GM18873 (cell line): ENCODE measurements at regions not wholly inside any gene's neighbourhood (a gene's known extent, or its start where the extent isn't known, plus 50 kb on each side); places are given as distances from the start of the nearest gene placed in this dataset.

ENCODE experiments used
- ATAC-seq: cut with Tn5 transposase; IDR thresholded peaks from one replicate; pipeline ENCODE4 v1.9.1; 2021; ENCODE audit warnings: mild to moderate bottlenecking, moderate library complexity, moderate number of reproducible peaks; ENCODE audit not compliant: unreplicated experiment, low FRiP score

DNA sequence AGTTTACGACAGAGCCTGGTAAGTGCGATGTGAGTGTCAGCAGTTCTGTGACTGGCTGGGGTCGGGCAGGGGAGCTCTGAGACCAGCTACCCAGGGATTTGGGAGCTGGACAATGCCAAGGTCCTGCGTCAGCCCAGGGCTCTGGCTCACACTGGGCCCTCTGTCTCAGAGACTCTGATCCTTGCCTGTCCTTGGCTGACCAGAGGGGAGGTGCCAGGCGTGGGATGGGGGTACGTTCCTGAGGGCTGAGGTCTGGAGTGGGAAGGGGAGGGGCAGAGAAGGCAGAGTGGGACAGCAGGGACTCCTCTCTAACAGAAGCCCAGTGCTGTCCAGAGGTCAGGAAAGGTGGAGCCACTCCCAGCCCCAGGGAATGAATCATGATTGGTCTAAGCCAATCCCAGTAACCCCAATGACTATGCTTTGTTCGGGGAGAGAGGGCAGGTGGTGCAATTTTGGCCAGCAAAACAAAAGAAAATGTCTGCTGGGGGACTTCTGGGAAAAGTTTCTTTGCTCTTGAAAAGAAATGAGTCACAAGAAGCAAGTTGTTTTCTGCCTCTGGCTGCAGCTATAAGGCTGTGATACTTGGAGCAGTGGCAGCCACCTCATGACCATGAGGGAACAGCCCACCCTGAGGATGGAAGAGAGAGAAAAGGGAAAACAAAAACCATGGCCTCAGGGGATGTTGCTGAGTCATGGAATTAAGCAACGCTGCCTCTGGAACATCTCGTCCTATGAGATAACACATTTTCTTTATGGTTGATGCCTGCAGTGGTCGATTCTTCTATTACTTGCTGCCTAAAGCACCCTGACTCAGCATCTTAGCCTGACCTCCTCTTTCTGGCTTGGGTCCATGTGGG is 108.3 kb downstream of the CHST1 start:
- ATAC-seq: no peak

DNA sequence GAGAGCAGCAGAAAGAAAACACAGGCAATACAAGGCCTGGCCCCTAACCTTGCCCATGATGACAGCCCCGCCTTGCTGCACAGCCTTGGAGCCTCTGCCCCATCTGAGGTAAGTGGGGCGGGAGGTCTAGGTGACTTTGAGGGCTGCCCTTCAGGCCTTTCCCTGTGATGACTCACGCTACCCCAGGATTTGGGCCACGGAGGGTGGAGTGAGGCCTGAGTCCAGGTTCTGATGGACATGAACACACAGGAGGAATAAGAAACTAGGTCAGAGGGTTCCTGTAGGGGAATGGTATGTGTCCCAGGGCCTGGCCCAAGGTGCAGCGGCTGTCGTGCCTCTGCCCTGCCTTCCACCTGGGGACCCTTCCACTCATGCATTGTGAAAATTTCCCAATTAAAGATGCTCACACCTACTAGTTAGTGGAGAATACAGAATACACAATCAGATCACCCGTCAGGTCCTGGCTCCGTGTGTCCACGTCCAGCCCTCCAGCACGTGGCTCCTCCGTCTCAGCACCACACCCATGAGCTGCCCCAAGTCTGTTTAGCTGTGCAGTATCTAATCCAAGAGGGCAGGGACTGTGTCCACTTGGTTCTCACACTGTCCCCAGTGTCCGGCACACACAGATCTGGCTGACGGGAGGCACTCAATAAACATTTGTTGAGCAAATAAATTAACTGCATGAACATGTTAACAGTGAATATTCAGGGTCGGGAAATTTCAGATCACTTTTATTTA is 111.0 kb downstream of the CHST1 start:
- ATAC-seq: no peak

DNA sequence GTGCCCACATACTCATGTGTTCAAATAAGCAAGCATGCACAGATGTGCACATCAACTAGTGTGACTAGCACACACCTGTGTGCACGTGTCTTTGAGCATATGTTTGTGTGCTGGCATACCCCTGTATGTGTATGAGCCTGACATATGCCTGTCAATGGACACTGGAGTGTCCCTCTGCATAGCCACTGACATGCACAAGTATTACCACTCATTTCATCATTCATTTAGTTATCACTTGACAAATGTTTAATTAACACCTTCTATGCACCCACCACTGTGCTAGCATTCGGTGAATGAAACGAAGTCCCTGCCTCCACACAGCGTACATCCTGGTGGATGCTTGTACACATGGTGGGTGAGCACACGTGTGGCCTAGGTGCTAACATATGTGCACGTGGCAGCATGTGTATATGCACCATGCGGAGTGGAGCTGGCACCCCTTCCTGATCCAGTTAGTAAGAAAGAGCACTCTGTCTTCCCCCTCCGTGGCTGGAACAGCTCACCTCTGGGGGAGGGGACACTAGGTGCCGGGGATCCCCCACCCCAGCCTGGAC is 112.0 kb downstream of the CHST1 start:
- ATAC-seq: no peak

DNA sequence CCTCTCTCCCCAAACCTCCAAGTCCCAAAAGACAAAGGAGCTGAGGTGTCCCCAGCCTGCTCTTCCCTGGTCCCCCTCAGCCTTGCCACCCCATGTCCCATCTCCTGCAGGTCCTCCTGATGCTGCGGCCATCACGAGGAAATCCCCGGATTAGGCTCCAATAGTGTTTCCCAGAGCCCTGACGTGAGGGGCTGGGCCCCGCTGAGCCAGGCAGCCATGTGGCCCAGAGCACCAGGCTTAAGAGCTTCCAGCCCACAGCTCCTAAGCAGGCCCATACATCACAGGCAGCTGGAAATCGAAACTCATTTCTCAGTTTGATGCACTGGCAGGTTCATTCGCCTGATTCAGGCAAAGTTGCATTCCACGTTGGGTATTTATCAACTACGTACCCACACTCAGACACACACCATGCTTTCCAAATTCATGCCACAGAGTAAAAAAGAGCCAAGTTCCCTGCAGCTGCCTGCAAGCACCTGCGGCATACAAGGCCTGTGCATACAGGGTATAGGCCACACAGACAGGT is 114.2 kb downstream of the CHST1 start:
- no peak for ATAC-seq

DNA sequence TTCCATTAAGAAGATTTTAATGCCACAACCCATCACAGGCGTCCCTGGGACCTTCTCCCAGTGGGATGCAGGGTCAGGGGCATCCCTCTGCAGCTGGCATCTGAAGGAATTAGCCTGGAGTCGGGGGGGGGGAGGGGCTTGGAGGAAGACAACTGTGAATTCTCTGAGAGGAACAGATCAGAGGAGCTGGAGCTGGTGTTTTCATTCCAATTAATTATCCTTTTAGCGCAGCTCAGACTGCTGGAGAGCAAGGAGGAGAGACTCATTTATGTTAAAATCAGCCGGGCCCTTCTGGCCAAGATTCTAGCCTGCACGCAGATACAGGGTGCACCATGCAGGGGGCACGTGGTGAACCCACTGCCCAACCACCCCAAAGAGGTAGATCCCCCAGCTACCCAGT is 116.2 kb downstream of the CHST1 start:
- no peak for ATAC-seq

DNA sequence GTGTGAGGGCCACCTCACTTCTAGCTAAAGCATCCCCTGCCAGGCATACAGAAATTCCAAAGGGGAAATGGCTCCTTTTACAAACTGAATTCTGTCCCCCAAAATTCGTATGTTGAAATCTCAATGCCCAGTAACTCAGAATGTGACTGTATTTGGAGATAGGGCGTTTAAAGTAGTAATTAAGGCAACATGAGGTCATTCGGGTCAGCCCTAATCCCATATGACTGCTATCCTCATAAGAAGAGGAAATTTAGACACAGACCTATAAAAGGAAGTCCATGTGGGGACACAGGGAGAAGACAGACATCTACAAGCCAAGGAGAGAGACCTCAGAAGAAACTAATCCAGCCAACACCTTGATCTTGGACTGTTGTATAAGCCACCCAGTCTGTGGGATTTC is 119.1 kb downstream of the CHST1 start:
- no peak for ATAC-seq

DNA sequence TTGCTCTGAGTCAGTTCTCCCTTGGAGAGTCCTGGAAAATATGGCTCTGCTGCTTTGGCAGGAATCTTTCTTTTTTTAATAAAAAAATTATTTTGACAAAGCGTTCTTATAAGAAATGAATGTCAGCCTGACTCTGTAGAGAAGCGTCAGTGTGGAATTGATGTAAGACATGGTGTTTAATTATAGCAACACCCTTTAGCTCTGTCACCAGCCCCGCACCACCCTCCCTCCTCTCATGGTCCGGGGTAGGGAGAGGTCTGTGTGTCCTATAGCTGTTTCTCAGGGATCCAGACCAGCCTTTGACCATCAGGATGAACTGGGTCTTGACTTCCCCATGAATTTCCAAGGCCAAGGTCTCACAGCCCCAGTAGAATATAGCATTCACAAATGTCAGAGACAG is 120.6 kb downstream of the CHST1 start:
- ATAC-seq: no peak

DNA sequence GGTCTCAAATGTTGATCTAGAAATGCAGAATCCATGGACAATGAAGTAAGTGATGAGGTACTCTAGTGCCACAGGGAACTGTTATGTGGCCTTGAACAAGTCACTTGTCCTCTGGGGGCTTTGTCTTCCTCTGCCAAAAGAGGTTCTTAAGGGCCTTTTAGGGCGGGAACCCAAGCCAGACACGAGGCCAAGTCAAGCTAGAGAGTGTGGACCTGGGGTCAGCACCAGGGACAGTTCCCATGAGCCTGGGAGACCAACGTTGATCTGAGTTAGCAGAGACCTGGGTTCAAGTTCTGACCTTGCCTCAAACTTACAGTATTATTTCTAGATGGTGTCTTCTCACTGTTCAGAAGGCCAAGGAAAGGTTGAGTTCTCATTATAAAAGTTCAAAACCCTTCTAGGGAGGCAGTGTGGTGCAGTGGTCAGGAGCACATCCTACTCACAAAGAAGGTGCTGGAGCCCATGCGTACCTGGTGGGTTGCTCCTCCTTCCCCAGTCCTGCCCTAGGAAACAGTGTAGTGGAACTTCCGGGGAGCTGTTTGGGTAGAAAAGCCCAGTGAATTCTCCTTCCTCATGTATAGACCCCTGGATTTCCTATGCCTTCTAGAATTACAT is 121.5 kb downstream of the CHST1 start:
- no peak for ATAC-seq

DNA sequence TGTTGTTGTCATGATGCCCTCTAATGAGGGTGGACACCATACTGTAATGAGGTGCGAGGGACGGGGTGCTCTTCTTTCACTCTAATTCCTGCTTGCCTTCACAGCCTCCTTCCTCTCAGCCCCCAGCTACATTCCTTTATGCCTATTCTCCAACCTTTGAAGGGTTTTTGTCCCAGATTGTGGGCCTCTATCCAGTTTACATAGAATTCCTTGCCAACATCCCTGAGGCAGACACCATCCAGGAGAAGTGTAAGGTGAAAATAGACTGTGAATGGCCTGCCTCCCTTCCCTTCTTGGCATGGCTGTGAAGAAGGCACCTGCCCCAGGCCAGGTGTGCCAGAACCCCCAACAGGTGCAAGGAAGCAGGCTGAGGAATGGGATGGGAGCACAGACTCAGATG is 122.3 kb downstream of the CHST1 start:
- ATAC-seq: no peak

DNA sequence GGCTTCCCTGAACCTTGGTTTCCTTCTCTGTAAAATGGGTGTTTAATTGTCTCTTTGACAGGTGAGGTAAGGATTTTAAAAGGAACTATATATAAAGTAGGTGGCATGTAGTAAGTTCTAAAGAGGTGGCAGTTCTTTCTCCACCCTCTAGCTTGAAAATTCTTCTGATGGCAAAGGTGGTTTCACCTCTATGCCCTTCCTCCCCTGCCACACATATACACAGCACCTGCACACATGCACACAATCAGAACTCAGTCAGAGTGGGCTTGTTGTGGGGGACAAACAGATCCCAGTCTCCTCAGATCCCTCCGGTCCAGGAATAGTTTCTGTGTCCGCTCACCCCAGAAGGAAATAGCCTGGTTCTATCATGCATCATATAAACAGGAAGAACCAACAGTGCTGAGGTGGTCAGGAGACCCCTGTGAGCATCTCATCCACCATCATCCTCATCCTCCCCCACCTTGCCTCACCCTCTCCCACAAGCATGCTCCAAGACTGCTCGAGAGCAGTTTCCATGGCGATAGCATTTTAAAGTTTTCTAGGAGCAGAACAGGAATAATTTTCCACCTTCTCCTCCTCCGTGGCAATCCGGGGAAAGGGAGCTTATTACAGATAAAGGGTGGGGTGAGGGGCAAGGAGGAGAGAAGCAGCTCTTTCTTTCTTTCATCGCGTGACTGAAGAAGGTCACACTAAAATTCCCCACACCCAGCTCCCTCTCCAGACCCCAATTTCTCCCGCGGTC is 123.6 kb downstream of the CHST1 start:
- no peak for ATAC-seq

DNA sequence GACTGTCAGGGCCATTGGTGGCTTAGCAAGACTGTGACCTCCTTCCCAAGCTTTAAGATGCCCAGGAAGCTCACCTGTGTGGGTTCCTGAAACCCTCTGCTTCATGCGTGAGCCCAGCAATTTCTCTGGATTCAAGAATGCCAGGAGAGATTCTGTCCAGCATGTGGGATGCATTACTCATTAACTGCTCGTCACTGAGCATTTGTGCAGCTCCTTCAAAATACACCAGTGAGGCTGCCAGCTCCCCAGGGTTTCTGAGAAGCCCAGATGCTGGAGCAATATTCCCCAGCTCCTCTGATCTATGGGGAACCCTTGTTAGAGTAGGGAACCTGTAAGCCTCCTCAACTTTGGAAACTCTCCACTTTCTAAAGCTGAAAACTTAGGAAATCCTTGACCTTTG is 126.5 kb downstream of the CHST1 start:
- no peak for ATAC-seq

DNA sequence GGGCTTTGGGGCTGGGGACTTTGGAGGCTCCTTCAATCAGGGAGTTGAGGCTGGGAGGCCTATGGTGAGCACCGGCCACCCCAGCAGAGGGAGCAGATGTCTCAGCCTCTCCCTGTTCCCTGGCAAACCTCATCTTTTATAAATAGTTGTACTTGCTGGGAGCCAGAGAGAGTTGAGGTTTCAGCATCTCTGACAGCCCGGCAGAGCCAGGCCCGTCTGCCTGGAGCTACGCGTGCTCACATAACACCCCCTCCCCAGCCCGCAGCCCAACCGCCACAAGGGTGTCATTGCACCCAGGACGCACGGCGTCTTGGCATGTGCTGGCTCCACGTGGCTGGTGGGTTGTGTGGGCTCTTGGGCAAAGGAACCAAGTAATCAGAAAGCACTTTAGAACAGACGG is 127.1 kb downstream of the CHST1 start:
- ATAC-seq: no peak

DNA sequence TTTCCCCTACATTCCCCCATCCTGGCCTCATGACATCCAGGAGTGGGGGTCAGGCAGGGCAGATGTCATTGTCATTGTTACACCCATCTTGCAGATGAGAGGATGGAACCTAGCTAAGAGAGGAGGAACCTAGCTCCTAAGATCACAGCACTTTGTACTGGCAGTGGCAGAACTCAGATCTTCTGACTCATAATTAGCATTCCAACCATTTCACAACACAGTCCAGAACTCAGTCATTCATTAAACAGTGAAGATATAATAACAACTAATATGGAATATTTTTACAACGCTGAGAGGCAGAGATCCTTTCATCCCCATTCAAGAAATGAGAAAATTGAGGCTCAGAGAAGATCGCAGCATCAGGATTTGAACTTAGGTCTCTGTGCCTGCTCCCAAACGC is 127.8 kb downstream of the CHST1 start:
- no peak for ATAC-seq

DNA sequence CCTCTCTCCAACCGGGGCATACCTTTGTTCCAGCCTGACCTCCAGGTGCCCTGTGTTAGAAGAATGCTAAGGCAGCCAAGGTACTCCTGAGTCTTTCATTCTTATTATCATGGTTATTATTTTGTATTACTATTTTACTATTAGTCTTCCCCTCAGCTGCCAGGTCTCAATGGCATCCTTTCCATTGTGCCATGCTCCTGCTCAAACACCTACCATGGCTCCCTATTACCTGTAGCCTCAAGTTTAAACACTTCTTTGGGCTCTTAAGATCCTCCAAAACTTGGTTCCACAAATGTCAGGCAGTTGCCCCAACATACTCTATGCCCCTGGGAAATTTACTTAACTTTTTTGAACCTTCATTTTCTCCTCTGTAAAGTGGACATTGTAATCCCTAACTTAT is 130.4 kb downstream of the CHST1 start:
- ATAC-seq: no peak

DNA sequence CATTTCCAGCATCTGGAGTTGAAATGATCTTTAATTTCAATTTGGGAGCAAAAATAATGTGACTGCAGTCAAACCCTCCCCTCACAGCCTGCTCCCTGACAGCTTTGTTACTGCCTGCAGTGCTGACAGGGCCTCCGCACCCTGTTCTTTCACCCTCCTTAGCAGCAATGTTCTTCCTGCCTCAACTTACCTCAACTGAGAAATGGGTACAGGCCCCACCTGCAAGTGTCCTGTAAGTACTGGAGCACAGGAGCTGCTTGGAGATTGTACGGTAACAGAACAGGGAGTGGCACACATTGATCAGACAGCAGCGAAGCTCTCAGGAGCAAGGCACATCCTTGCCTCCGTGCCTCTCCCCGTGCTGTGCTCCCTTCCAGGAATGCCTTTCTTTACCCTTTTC is 131.3 kb downstream of the CHST1 start:
- no peak for ATAC-seq

DNA sequence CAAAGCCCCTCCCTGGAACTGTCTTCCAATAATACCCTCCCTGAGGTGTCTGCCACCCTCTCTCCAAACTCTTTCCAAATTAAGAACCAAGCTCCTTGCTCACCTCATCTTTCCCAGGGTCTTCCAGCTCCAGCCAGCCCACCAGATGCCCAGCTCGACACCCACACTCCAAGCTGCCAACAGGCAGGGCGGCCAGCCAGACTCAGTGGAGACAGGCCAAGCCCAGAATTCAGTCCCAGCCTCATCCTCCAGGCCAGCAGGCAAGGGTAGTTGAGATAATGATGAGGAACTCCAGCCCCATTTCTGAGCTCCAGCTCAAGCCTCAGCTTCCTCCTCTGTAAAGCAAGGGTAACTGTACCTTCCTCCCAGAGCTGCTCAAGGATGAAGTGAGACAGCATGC is 132.9 kb downstream of the CHST1 start:
- no peak for ATAC-seq

DNA sequence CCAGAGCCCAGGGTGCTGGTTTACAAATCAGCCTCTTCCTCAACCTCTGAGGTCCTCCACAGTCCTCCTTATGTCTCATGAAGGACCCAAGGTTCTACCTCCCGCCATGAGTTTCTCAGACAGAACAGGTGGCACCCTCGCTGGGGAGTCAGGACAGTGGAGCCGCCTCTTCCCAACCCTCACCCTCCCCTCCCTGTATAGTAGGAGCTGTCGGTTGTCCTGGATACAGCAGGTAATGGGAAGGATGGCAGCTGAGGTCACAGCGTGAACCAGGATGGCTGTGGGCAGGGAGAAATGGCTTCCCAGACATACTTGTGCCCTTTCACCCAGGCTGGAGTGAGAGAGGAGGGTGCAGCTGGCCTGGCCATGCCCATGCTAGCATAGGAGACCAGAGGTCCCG is 134.6 kb downstream of the CHST1 start:
- ATAC-seq: no peak

DNA sequence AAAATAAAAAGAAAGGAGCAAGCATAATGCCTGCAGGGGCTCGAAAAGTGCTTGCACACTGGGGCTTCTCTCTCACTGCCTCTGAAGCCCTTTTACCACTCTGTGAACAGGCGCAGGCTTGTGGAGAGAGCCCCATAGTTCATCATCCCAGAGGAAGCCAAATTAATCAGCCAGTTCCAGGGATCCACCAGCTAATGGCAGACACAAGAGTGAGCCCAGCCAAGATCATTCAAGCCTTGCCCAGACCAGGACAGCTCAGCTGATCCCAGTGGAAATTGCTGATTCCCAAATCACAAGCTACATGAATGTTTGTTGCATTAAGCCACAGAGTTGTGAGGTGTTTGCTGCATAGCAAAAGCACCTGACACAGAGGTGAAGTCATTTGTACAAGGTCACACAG is 135.3 kb downstream of the CHST1 start:
- no peak for ATAC-seq

DNA sequence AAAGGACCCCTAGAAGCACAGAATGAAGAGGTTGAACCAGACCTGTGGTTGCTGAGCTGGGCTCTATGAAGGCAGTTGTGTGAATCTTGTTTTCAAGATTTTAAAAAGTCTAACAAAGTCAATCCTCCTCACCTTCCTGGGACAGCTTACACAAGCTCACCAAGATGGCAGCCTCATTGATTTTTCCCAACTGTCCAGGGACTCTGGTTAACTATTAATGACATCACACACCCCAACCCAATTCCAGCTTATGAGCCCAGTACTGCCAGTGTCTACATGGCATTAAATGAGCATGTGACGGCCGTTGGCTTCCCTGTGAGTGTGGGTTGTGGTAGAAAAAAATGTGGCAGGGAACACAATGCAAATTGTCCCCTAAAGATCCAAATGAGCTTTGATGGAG is 137.0 kb downstream of the CHST1 start:
- ATAC-seq: no peak

DNA sequence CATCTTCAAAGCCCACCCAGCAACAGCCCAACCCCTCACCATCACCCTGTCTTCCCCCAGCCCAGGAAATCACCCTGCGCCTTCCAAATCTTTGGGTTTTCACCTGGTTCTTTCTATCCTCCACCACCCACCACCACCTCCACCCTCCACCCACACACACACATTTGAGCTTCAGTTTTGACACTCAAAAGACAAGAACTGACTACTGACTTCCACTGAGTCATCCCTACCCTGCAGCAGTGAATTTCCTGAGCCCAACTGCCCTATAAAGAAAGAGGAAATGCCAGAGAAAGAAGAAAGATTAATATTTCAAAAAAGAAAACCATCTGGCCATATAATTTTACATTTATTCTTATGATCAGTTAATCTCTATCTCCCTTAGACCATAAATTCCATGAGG is 137.5 kb downstream of the CHST1 start:
- ATAC-seq: no peak
